Sigmoid colon (tissue), 6 donors: ENCODE measurements at regions not wholly inside any gene's neighbourhood (a gene's known extent, or its start where the extent isn't known, plus 50 kb on each side); places are given as distances from the start of the nearest gene placed in this dataset.

ENCODE experiments used
- DNase-seq: peaks from one replicate; pipeline ENCODE4 v3.0.0-alpha.2; 2019
- H3K27ac ChIP-seq, 4 donors: fragments of 200-600 bp; sonication (generic); one replicate each; pipeline ENCODE4 v1.5.1; 2016 to 2019; ENCODE audit warnings: mild to moderate bottlenecking in 1 of 4
- H3K27me3 ChIP-seq, 3 donors: fragments of 200-600 bp; sonication (generic); one replicate each; pipeline ENCODE4 v1.5.1; 2019; ENCODE audit warnings: mild to moderate bottlenecking in 1 of 3
- H3K36me3 ChIP-seq, 4 donors: fragments of 200-600 bp; sonication (generic); one replicate each; pipeline ENCODE4 v1.5.1; 2016 to 2019
- H3K4me1 ChIP-seq, 4 donors: fragments of 200-600 bp; sonication (generic); one replicate each; pipeline ENCODE4 v1.5.1; 2017 to 2019
- H3K4me3 ChIP-seq, 4 donors: fragments of 200-600 bp; sonication (generic); one replicate each; pipeline ENCODE4 v1.5.1; 2017 to 2019; ENCODE audit warnings: mild to moderate bottlenecking in 2 of 4, moderate library complexity in 1 of 4
- H3K9me3 ChIP-seq, 4 donors: fragments of 200-600 bp in 3 of 4; sonication (generic) in 3 of 4; one replicate each; pipeline versions ENCODE4 v1.5.1 to v1.6.1; 2013 to 2019
- EP300 ChIP-seq, 4 donors: sonication (generic); formaldehyde crosslinking; IDR thresholded peaks; one replicate each; pipeline ENCODE4 v1.6.1; 2017; ENCODE audit warnings: antibody characterized with exemption in 4 of 4
- POLR2A ChIP-seq, 2 donors: fragments of 450-650 bp; IDR thresholded peaks; one replicate each; pipeline ENCODE4 v1.6.1; 2016; ENCODE audit warnings: antibody characterized with exemption in 2 of 2, mild to moderate bottlenecking in 2 of 2, moderate library complexity in 2 of 2
- POLR2AphosphoS5 ChIP-seq, 4 donors: sonication (generic); formaldehyde crosslinking; IDR thresholded peaks; one replicate each; pipeline ENCODE4 v1.6.1; 2017; ENCODE audit warnings: antibody characterized with exemption in 4 of 4
- WGBS, 2 donors: extraction: QIAGEN DNeasy Blood & Tissue Kit; methylation state at CpG; one replicate each; pipeline ENCODE4 v1.1.7; 2013; 5-methylcytosine and 5-hydroxymethylcytosine counted together
- intact Hi-C: fragments of 100-400 bp; cut with DNase I; formaldehyde crosslinking; loops from one replicate; pipeline ENCODE4 v1.15.1; 2023
- TF ChIP-seq, protein P1 (sequence below), 4 experiments: fragments of 450-650 bp in 3 of 4; fragments of 200-600 bp in 1 of 4; IDR thresholded peaks; one replicate each; pipeline ENCODE4 v1.5.1; 2016 to 2019; ENCODE audit warnings: antibody characterized with exemption in 4 of 4, mild to moderate bottlenecking in 3 of 4, moderate library complexity in 2 of 4
- donor health status: healthy with polysubstance abuse.
- donor health status: healthy.

DNA sequence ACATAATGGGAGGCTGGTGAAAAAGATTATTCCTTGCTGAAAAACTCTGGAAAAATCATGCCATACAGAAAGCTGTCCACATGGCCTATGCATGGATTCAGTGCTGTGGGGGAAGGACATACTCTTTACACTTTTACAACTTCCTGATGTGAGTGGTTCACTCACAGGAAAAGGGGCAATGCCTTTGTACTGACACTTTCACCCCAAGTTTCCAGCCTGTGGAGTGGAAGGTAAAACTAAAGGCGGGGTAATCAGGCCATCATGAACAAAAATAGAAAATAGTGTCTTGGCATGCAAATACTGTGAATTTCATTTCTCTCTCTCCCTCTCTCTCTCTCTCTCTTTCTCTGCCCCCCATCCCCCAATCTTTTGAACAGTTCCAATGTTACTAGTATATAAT, 281.8 kb downstream of the ETS1 start:
- WGBS, 2 donors = 71 to 91% methylated on average over 1 of the region's 1 CpG
- TF ChIP-seq POLR2A (IDR thresholded peaks at IDR 0.05) = no peak
- no peak for TF ChIP-seq POLR2AphosphoS5 (IDR thresholded peaks at IDR 0.05)
- TF ChIP-seq EP300 (IDR thresholded peaks at IDR 0.05) = no peak
- TF ChIP-seq, protein P1, sequence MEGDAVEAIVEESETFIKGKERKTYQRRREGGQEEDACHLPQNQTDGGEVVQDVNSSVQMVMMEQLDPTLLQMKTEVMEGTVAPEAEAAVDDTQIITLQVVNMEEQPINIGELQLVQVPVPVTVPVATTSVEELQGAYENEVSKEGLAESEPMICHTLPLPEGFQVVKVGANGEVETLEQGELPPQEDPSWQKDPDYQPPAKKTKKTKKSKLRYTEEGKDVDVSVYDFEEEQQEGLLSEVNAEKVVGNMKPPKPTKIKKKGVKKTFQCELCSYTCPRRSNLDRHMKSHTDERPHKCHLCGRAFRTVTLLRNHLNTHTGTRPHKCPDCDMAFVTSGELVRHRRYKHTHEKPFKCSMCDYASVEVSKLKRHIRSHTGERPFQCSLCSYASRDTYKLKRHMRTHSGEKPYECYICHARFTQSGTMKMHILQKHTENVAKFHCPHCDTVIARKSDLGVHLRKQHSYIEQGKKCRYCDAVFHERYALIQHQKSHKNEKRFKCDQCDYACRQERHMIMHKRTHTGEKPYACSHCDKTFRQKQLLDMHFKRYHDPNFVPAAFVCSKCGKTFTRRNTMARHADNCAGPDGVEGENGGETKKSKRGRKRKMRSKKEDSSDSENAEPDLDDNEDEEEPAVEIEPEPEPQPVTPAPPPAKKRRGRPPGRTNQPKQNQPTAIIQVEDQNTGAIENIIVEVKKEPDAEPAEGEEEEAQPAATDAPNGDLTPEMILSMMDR (IDR thresholded peaks at IDR 0.05) = no peak
- H3K36me3 ChIP-seq = no peaks in the 10 kb centered on the region
- no peak for DNase-seq
- H3K4me3 ChIP-seq = no peak overlapping the region
- intact Hi-C loops = no loop called here
- no peak overlapping the region for H3K27ac ChIP-seq
- no peaks in the 10 kb centered on the region for H3K27me3 ChIP-seq
- H3K4me1 ChIP-seq = no peaks in the 10 kb centered on the region
- no peaks in the 10 kb centered on the region for H3K9me3 ChIP-seq

DNA sequence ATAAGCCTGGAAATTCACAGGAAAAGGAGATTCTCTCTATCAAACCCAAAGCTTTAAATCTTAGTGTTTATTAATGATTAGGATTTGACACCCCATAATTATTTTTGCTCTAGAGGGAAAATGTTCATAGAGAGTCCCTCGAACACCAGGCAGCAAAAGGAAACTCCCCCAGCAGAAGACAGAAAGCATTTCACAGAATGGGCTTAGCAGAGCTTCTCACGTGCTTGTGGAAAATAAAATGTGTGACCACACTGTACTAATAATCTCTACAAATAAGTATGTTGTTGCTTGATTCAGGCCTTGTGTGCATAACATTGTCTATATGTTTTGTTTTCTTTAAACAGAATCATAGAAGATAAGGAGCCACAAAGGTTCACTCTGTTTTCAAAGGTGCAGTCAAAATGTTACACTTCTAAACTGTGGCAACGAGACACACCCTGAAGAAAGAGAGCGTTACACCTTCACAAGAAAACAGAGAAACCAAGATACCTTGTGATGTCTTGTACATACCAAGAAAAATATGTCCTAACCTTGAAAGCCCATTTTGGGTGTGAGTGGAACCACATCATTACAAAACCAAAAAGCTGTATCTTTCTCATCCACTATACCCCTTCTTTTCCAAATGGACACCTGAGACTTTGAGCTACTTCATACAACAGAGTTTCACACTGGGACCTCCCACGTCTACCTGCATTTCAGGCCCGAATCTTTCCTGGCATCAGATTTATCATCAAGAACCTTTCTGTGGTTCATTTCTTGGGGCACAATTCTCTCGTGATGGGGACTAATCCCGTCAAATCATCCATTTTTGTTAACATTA, 282.5 kb downstream of the ETS1 start:
- Histone ChIP-seq H3K27ac (no peak overlapping the region), H3K4me3 (no peak overlapping the region), H3K9me3 (no peaks in the 10 kb centered on the region), H3K4me1 (no peaks in the 10 kb centered on the region), H3K36me3 (no peaks in the 10 kb centered on the region), H3K27me3 (no peaks in the 10 kb centered on the region)
- intact Hi-C loops = no loop called here
- DNase-seq = no peak
- TF ChIP-seq, protein P1 (IDR thresholded peaks at IDR 0.05) = no peak
- TF ChIP-seq EP300 (IDR thresholded peaks at IDR 0.05) (no peak), POLR2AphosphoS5 (IDR thresholded peaks at IDR 0.05) (no peak), POLR2A (IDR thresholded peaks at IDR 0.05) (no peak)
- 72 to 82% methylated on average over 8 of the region's 8 CpGs for WGBS, 2 donors

DNA sequence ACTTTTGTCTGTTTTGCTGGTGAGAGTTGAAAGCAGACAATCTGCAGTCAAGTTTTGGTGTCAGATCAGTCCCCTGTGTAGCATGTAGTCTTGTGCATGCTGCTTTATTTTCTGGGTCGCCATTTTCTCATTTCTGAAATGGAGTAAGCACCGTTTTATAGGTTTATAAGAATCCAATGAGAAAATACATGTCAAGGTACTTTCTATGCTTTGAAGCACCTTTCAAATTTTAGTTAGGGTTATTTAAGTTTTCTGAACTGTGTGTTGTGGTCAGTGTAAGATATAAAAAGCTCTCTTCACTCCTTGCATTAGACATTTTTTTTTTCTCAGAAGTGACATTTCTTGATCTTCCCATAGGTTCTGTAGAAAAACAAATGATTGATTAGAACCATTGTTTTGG, 283.2 kb downstream of the ETS1 start:
- no peaks in the 10 kb centered on the region for H3K9me3 ChIP-seq
- H3K27me3 ChIP-seq = no peaks in the 10 kb centered on the region
- intact Hi-C loops = no loop called here
- 77 to 94% methylated on average over 2 of the region's 2 CpGs for WGBS, 2 donors
- H3K4me1 ChIP-seq = peaks cover 0 to 6% (median 0%) of the 10 kb centered on the region in 4 donors
- TF ChIP-seq POLR2A (IDR thresholded peaks at IDR 0.05) = no peak
- TF ChIP-seq POLR2AphosphoS5 (IDR thresholded peaks at IDR 0.05) = no peak
- no peak for TF ChIP-seq EP300 (IDR thresholded peaks at IDR 0.05)
- TF ChIP-seq, protein P1 (IDR thresholded peaks at IDR 0.05) = no peak
- H3K27ac ChIP-seq = no peak overlapping the region
- DNase-seq = no peak
- H3K4me3 ChIP-seq = no peak overlapping the region
- H3K36me3 ChIP-seq = no peaks in the 10 kb centered on the region

DNA sequence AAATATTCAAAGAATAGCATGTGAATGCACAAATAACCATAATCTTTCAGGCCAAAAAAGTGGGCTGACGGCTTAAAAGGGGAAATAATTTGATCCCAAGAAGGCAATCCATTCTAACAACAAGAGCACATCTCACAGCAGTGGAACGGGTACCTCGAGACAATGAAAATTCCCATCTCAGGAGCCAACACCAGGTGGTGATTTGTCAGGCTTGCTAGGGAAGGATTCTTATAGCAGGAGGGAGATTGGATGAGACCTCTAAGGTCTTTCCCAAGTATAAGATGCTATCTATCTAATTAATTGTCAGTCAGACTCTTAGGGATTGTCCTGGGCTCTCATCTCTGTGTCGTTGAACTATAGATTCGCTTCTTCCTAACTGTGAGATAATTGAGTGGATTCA, 284.0 kb downstream of the ETS1 start:
- no peak overlapping the region for H3K4me3 ChIP-seq
- H3K4me1 ChIP-seq = peaks cover 0 to 13% (median 0%) of the 10 kb centered on the region in 4 donors
- intact Hi-C loops = no loop called here
- H3K27me3 ChIP-seq = no peaks in the 10 kb centered on the region
- H3K27ac ChIP-seq = no peak overlapping the region
- 93 to 96% methylated on average over 5 of the region's 5 CpGs for WGBS, 2 donors
- H3K9me3 ChIP-seq = no peaks in the 10 kb centered on the region
- TF ChIP-seq, protein P1 (IDR thresholded peaks at IDR 0.05) = no peak
- no peak for TF ChIP-seq POLR2AphosphoS5 (IDR thresholded peaks at IDR 0.05)
- no peak for TF ChIP-seq POLR2A (IDR thresholded peaks at IDR 0.05)
- TF ChIP-seq EP300 (IDR thresholded peaks at IDR 0.05) = no peak
- no peak for DNase-seq
- no peaks in the 10 kb centered on the region for H3K36me3 ChIP-seq
